ENCODE measurements at regions not wholly inside any gene's neighbourhood (a gene's known extent, or its start where the extent isn't known, plus 50 kb on each side); places are given as distances from the start of the nearest gene placed in this dataset.

- no peak for DNase-seq
- no peak for ATAC-seq
- intact Hi-C loops (cut with DNase I) = no loop called here
Measured at GRCh38 chrX:21126661-21127060, 247.6 kb upstream of the CNKSR2 start.

GRCh38 chrX:21131346-21131745, 242.9 kb upstream of the CNKSR2 start:
- no peak for ATAC-seq
- DNase-seq = no peak
- intact Hi-C loops (cut with DNase I) = no loop called here

GRCh38 chrX:21131786-21132185, 242.4 kb upstream of the CNKSR2 start:
- intact Hi-C loops (cut with DNase I) = no loop called here
- ATAC-seq (no peak), DNase-seq (no peak)

- intact Hi-C loops (cut with DNase I) = no loop called here
- no peak for ATAC-seq
- DNase-seq = no peak
Measured at GRCh38 chrX:21132686-21133393, 241.4 kb upstream of the CNKSR2 start.

GRCh38 chrX:21150208-21150607, 224.0 kb upstream of the CNKSR2 start:
- no peak for DNase-seq
- ATAC-seq = no peak
- intact Hi-C loops (cut with DNase I) = no loop called here

- DNase-seq (no peak), ATAC-seq (no peak)
- intact Hi-C loops (cut with DNase I) = no loop called here
Measured at GRCh38 chrX:21151051-21151450, 223.2 kb upstream of the CNKSR2 start.

- intact Hi-C loops (cut with DNase I) = no loop called here
- DNase-seq (no peak), ATAC-seq (no peak)
Measured at GRCh38 chrX:21153033-21153432, 221.2 kb upstream of the CNKSR2 start.

- peak; percentile 84 to 95 for ATAC-seq
- DNase-seq = no peak
- intact Hi-C loops (cut with DNase I) = no loop called here
Measured at GRCh38 chrX:21153503-21153902, 220.7 kb upstream of the CNKSR2 start.

- ATAC-seq (no peak), DNase-seq (no peak)
- intact Hi-C loops (cut with DNase I) = no loop called here
Measured at GRCh38 chrX:21155916-21156315, 218.3 kb upstream of the CNKSR2 start.

GRCh38 chrX:21156632-21157031, 217.6 kb upstream of the CNKSR2 start:
- DNase-seq = no peak
- no peak for ATAC-seq
- intact Hi-C loops (cut with DNase I) = no loop called here

GRCh38 chrX:21158678-21159077, 215.5 kb upstream of the CNKSR2 start:
- no peak for DNase-seq
- intact Hi-C loops (cut with DNase I) = no loop called here
- no peak for ATAC-seq

- no peak for ATAC-seq
- DNase-seq = no peak
- intact Hi-C loops (cut with DNase I) = no loop called here
Measured at GRCh38 chrX:21166272-21166982, 207.8 kb upstream of the CNKSR2 start.

- DNase-seq = no peak
- intact Hi-C loops (cut with DNase I) = no loop called here
- no peak for ATAC-seq
Measured at GRCh38 chrX:21167011-21167410, 207.2 kb upstream of the CNKSR2 start.

GRCh38 chrX:21167494-21167893, 206.7 kb upstream of the CNKSR2 start:
- no peak for DNase-seq
- ATAC-seq = no peak
- intact Hi-C loops (cut with DNase I) = no loop called here

GRCh38 chrX:21168401-21169160, 205.6 kb upstream of the CNKSR2 start:
- intact Hi-C loops (cut with DNase I) = no loop called here
- DNase-seq = no peak
- ATAC-seq = no peak

- ATAC-seq = no peak
- intact Hi-C loops (cut with DNase I) = no loop called here
- DNase-seq = no peak
Measured at GRCh38 chrX:21171181-21171580, 203.0 kb upstream of the CNKSR2 start.

- no peak for ATAC-seq
- intact Hi-C loops (cut with DNase I) = no loop called here
- no peak for DNase-seq
Measured at GRCh38 chrX:21174439-21174838, 199.8 kb upstream of the CNKSR2 start.

GRCh38 chrX:21176921-21177571, 197.2 kb upstream of the CNKSR2 start:
- ATAC-seq (no peak), DNase-seq (no peak)
- intact Hi-C loops (cut with DNase I) = no loop called here

GRCh38 chrX:21181232-21181853, 192.9 kb upstream of the CNKSR2 start:
- intact Hi-C loops (cut with DNase I) = no loop called here
- ATAC-seq = no peak
- DNase-seq = no peak

Measured in left cardiac atrium (tissue), 4 donors.